KBM-7 (cell line): ENCODE measurements at regions not wholly inside any gene's neighbourhood (a gene's known extent, or its start where the extent isn't known, plus 50 kb on each side); places are given as distances from the start of the nearest gene placed in this dataset.
"Not testable (repeated sequence)": the region's sequence is repeated elsewhere in the genome, so short reads cannot be mapped to it uniquely, and the experiment has no call there.

Source experiments
- DNase-seq: peaks from one replicate; pipeline ENCODE4 v3.0.0-alpha.2; 2015
- in situ Hi-C: fragments of 300-500 bp; cut with MboI; formaldehyde crosslinking; loops from 2 replicates; pipeline ENCODE4 v1.14.3; 2020; ENCODE audit warnings: low sequenced_read_pairs, low pct_unique_long_range_greater_than_20kb, mixed read lengths

- peak; percentile 60 for DNase-seq
- in situ Hi-C loops, result no loop called here
Observed at GRCh38 chr13:79973533-79973963, 367.4 kb downstream of the SPRY2 start.

GRCh38 chr13:79972066-79972569, 368.8 kb downstream of the SPRY2 start:
- in situ Hi-C loops, result no loop called here
- DNase-seq, result no peak

- in situ Hi-C loops, result no loop called here
- no peak for DNase-seq
Observed at GRCh38 chr13:79966493-79966895, 374.4 kb downstream of the SPRY2 start.

GRCh38 chr13:79966059-79966458, 374.9 kb downstream of the SPRY2 start:
- in situ Hi-C loops, result no loop called here
- no peak for DNase-seq

- DNase-seq, result no peak
- in situ Hi-C loops, result no loop called here
Observed at GRCh38 chr13:79946556-79946955, 394.4 kb downstream of the SPRY2 start.

GRCh38 chr13:79943346-79944023, 397.4 kb downstream of the SPRY2 start:
- DNase-seq, result no peak
- in situ Hi-C loops, result no loop called here

- in situ Hi-C loops, result no loop called here
- no peak for DNase-seq
Observed at GRCh38 chr13:79941752-79942151, 399.2 kb downstream of the SPRY2 start.

- in situ Hi-C loops, result no loop called here
- no peak for DNase-seq
Observed at GRCh38 chr13:79939689-79940088, 401.2 kb downstream of the SPRY2 start.

GRCh38 chr13:79937771-79938216, 403.1 kb downstream of the SPRY2 start:
- in situ Hi-C loops, result no loop called here
- no peak for DNase-seq

GRCh38 chr13:79937311-79937710, 403.6 kb downstream of the SPRY2 start:
- in situ Hi-C loops, result no loop called here

GRCh38 chr13:79936368-79937136, 404.4 kb downstream of the SPRY2 start:
- DNase-seq, result no peak
- in situ Hi-C loops, result no loop called here

More at GRCh38 chr13:79937311-79937710, 403.6 kb downstream of the SPRY2 start:
- no peak for DNase-seq

- DNase-seq, result no peak
- in situ Hi-C loops, result no loop called here
Observed at GRCh38 chr13:79935121-79935520, 405.8 kb downstream of the SPRY2 start.

- in situ Hi-C loops, result no loop called here
- DNase-seq, result no peak
Observed at GRCh38 chr13:79933389-79933788, 407.5 kb downstream of the SPRY2 start.

- DNase-seq, result no peak
- in situ Hi-C loops, result no loop called here
Observed at GRCh38 chr13:79932556-79932955, 408.4 kb downstream of the SPRY2 start.

- DNase-seq, in situ Hi-C loops: not testable (repeated sequence)
Observed at GRCh38 chr13:79923973-79924556, 416.9 kb downstream of the SPRY2 start.

GRCh38 chr13:79919091-79919490, 421.8 kb downstream of the SPRY2 start:
- no peak for DNase-seq
- in situ Hi-C loops, result no loop called here

- DNase-seq, result peak; percentile 8
- in situ Hi-C loops, result no loop called here
Observed at GRCh38 chr13:79918620-79919019, 422.3 kb downstream of the SPRY2 start.

- in situ Hi-C loops, result no loop called here
Observed at GRCh38 chr13:79917628-79918027, 423.3 kb downstream of the SPRY2 start.

GRCh38 chr13:79915114-79915811, 425.7 kb downstream of the SPRY2 start:
- DNase-seq, result no peak
- in situ Hi-C loops, result no loop called here

More at GRCh38 chr13:79917628-79918027, 423.3 kb downstream of the SPRY2 start:
- DNase-seq, result no peak
